ENCODE measurements at regions not wholly inside any gene's neighbourhood (a gene's known extent, or its start where the extent isn't known, plus 50 kb on each side); places are given as distances from the start of the nearest gene placed in this dataset.

DNA sequence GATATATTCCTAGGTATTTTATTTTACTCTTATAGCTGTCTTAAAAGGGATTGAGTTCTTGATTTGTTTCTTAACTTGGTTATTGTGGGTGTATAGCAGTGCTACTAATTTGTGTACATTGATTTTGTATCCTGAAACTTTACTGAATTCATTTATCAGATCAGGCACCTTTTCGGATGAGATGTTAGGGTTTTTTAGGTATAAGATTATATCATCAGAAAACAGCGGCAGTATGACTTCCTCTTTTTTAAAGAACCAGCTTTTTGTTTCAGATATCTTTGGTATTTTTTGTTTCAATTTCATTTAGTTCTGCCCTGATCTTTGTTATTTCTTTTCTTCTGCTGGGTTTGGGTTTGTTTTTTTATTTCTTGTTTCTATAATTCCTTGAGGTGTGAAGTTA is 382.4 kb upstream of the ADGRB3 start:
- H3K4me3 ChIP-seq (ENCODE audit: low read depth, low read length): no peak overlapping the region
- TF ChIP-seq, protein P1, sequence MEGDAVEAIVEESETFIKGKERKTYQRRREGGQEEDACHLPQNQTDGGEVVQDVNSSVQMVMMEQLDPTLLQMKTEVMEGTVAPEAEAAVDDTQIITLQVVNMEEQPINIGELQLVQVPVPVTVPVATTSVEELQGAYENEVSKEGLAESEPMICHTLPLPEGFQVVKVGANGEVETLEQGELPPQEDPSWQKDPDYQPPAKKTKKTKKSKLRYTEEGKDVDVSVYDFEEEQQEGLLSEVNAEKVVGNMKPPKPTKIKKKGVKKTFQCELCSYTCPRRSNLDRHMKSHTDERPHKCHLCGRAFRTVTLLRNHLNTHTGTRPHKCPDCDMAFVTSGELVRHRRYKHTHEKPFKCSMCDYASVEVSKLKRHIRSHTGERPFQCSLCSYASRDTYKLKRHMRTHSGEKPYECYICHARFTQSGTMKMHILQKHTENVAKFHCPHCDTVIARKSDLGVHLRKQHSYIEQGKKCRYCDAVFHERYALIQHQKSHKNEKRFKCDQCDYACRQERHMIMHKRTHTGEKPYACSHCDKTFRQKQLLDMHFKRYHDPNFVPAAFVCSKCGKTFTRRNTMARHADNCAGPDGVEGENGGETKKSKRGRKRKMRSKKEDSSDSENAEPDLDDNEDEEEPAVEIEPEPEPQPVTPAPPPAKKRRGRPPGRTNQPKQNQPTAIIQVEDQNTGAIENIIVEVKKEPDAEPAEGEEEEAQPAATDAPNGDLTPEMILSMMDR (IDR thresholded peaks at IDR 0.05; ENCODE audit: control insufficient read depth, extremely low read depth, insufficient read depth): no peak
- DNase-seq (ENCODE audit: low read depth): no peak

DNA sequence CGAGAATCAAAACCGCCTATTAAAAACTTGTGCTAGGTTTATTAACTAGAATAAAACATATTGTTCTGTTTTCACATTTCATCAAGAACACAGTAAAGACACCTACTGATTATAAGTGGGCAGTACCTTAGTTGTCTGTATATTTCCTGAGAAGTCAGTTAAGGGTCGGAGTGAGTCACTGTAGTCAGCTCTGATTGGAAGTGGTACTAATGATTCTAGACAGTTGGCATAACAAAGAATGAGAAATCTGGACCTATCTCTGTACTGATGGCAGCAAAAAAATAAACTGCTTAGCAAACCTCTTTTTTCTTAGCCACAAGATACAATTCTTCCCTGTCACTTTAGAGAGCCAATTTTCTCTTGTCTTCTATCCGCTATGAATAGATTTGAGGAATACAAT is 387.3 kb upstream of the ADGRB3 start:
- DNase-seq (ENCODE audit: low read depth): no peak
- TF ChIP-seq, protein P1 (IDR thresholded peaks at IDR 0.05; ENCODE audit: control insufficient read depth, extremely low read depth, insufficient read depth): no peak
- H3K4me3 ChIP-seq (ENCODE audit: low read depth, low read length): no peak overlapping the region

DNA sequence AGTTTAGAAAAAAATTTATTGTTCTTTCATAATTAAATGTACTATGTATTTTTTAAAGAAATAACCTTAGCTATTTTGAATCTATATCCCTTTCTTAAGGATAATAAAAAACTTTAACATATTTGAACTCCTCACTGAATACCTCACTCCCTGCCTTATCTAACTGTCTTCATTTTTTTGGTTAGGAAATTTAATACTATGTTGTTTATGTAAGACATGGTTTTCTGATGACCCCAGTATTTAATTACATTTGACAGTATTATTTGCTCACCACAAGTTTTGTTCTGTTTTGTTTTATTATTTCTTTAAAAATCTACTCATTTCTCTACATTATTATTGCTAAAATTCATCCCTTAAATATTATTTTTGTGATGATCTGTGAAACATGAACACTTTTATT is 394.4 kb upstream of the ADGRB3 start:
- no peak for DNase-seq (ENCODE audit: low read depth)
- TF ChIP-seq, protein P1 (IDR thresholded peaks at IDR 0.05; ENCODE audit: control insufficient read depth, extremely low read depth, insufficient read depth): no peak
- no peak overlapping the region for H3K4me3 ChIP-seq (ENCODE audit: low read depth, low read length)

DNA sequence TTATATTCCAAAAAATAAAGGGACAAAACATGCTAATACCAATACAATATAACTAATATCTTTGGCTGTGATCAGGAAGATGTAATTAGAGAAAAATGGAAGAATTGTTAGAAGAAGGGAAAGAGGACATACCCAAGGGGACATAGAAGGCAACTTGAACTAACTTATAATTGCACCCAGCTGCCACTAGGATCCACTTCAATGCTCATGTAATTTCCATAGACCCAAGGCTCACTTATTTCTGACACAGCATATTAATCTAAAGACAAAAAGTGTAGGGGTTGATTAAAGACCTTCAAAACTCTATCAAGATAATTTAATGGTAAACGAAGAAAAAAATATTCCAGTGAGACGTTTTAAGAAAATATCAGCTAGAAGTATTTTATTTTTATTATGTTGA is 396.0 kb upstream of the ADGRB3 start:
- no peak for DNase-seq (ENCODE audit: low read depth)
- no peak overlapping the region for H3K4me3 ChIP-seq (ENCODE audit: low read depth, low read length)
- TF ChIP-seq, protein P1 (IDR thresholded peaks at IDR 0.05; ENCODE audit: control insufficient read depth, extremely low read depth, insufficient read depth): no peak

DNA sequence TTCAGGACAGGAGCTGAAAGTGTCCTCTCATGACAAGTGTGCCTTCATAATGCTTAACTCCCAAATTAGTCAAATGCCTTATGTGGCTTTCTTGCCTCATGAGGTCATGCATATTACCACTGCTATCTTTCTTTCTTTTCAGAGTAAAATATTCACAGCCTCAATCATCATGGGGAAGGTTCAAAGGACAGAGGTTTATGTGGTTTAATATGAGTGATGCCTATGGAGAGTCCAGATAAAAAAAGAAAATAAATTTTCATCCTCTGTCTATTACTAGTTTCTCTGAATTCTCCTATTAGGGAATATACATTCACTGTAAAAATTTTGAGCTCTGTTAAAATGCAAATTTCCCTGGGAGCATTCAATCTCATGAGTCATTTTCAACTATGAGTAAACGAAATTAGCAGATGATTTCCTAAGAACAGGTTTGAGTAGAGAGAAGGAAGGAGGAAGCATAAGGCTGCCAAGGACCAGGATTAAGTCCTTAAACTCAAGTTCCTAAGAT is 396.9 kb upstream of the ADGRB3 start:
- no peak overlapping the region for H3K4me3 ChIP-seq (ENCODE audit: low read depth, low read length)
- TF ChIP-seq, protein P1 (IDR thresholded peaks at IDR 0.05; ENCODE audit: control insufficient read depth, extremely low read depth, insufficient read depth): no peak
- DNase-seq (ENCODE audit: low read depth): no peak

DNA sequence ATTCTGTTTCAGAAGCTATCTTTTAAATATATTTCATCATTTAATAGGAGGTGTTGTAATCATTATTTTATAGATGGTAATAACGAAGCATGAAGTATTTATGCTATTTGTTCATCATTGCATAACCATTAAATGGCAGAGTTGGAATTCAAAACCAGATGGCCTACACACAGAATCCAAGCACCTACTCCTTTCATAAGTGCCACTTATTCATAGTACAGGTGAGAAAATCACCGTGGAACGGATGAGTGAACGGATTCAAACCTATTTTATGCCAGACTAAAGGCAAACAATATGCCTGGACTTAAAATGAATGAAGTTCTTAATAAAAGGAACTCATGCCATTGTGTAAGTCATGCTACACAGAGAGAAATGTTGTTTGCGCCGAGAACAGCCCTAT is 397.9 kb upstream of the ADGRB3 start:
- no peak for DNase-seq (ENCODE audit: low read depth)
- TF ChIP-seq, protein P1 (IDR thresholded peaks at IDR 0.05; ENCODE audit: control insufficient read depth, extremely low read depth, insufficient read depth): no peak
- no peak overlapping the region for H3K4me3 ChIP-seq (ENCODE audit: low read depth, low read length)

DNA sequence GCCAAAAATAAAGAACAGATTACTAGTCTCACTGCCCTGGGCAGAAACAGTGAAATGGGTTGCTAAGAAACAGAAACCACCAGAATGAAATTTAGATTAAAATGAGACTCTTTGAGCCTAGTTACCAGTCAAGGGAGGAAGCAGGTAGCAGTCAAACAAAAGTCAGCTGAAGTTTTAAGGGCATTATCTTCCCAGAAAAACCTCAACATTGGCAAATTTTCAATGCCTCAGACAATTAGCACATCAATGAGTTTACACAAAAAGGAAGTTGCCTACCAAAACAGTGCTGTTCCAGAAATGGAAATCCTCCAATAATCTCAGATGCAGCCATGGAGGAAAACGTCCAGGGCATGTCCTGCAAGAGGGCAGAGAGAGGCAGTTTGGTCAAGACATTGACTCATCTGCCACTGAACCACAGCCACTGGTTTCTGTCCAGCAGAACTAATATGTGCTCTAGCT is 399.7 kb upstream of the ADGRB3 start:
- TF ChIP-seq, protein P1 (IDR thresholded peaks at IDR 0.05; ENCODE audit: control insufficient read depth, extremely low read depth, insufficient read depth): no peak
- H3K4me3 ChIP-seq (ENCODE audit: low read depth, low read length): no peak overlapping the region
- no peak for DNase-seq (ENCODE audit: low read depth)

Data from LNCaP clone FGC (cell line).